GM21360 (cell line): ENCODE measurements at regions not wholly inside any gene's neighbourhood (a gene's known extent, or its start where the extent isn't known, plus 50 kb on each side); places are given as distances from the start of the nearest gene placed in this dataset.
"Not testable (repeated sequence)": the region's sequence is repeated elsewhere in the genome, so short reads cannot be mapped to it uniquely, and the experiment has no call there.

Source experiments
- ATAC-seq: cut with Tn5 transposase; IDR thresholded peaks from one replicate; pipeline ENCODE4 v1.9.1; 2021; ENCODE audit warnings: mild to moderate bottlenecking, moderate library complexity; ENCODE audit not compliant: unreplicated experiment

- no peak for ATAC-seq
Measured at GRCh38 chr2:221999717-222000116, 299.1 kb downstream of the PAX3 start.

- ATAC-seq: no peak
Measured at GRCh38 chr2:221999166-221999565, 299.6 kb downstream of the PAX3 start.

- ATAC-seq: no peak
Measured at GRCh38 chr2:221997683-221998082, 301.1 kb downstream of the PAX3 start.

- ATAC-seq: no peak
Measured at GRCh38 chr2:221997100-221997499, 301.7 kb downstream of the PAX3 start.

GRCh38 chr2:221994926-221995325 lies 303.9 kb downstream of the PAX3 start:
- ATAC-seq: no peak

GRCh38 chr2:221984376-221984775 lies 314.4 kb downstream of the PAX3 start:
- not testable (repeated sequence) for ATAC-seq

GRCh38 chr2:221981912-221982470 lies 316.8 kb downstream of the PAX3 start:
- ATAC-seq: no peak

- ATAC-seq: no peak
Measured at GRCh38 chr2:221975151-221975550, 323.6 kb downstream of the PAX3 start.

- no peak for ATAC-seq
Measured at GRCh38 chr2:221973902-221974301, 324.9 kb downstream of the PAX3 start.

- no peak for ATAC-seq
Measured at GRCh38 chr2:221973502-221973901, 325.3 kb downstream of the PAX3 start.

- no peak for ATAC-seq
Measured at GRCh38 chr2:221972813-221973478, 325.9 kb downstream of the PAX3 start.

- ATAC-seq: no peak
Measured at GRCh38 chr2:221970389-221970788, 328.4 kb downstream of the PAX3 start.

GRCh38 chr2:221969830-221970144 lies 329.0 kb downstream of the PAX3 start:
- ATAC-seq: no peak

GRCh38 chr2:221969087-221969829 lies 329.5 kb downstream of the PAX3 start:
- ATAC-seq: peak; percentile 77

GRCh38 chr2:221962186-221962585 lies 336.6 kb downstream of the PAX3 start:
- no peak for ATAC-seq

- ATAC-seq: no peak
Measured at GRCh38 chr2:221961561-221961960, 337.2 kb downstream of the PAX3 start.

- no peak for ATAC-seq
Measured at GRCh38 chr2:221958224-221958623, 340.6 kb downstream of the PAX3 start.

GRCh38 chr2:221948076-221948475 lies 350.7 kb downstream of the PAX3 start:
- ATAC-seq: no peak

- not testable (repeated sequence) for ATAC-seq
Measured at GRCh38 chr2:221944452-221944851, 354.3 kb downstream of the PAX3 start.

- no peak for ATAC-seq
Measured at GRCh38 chr2:221943076-221943810, 355.6 kb downstream of the PAX3 start.

GRCh38 chr2:221931251-221931991 lies 359.3 kb upstream of the EPHA4 start:
- no peak for ATAC-seq
